HL-60 (cell line): ENCODE measurements at regions not wholly inside any gene's neighbourhood (a gene's known extent, or its start where the extent isn't known, plus 50 kb on each side); places are given as distances from the start of the nearest gene placed in this dataset.

Experiments used
- DNase-seq, 2 experiments: peaks; one replicate each; pipeline ENCODE4 v3.0.0-alpha.2; 2010 to 2020; ENCODE audit warnings: low read depth in 1 of 2, low spot score in 1 of 2
- H3K27ac ChIP-seq: fragments of 250-450 bp; sonication (Bioruptor Pico); replicated peaks from 2 replicates; pipeline ENCODE4 v1.5.1; 2020; ENCODE audit warnings: mild to moderate bottlenecking, moderate library complexity
- H3K27me3 ChIP-seq: fragments of 250-450 bp; sonication (Bioruptor Pico); 2 replicates; pipeline ENCODE4 v1.5.1; 2021; ENCODE audit warnings: mild to moderate bottlenecking, moderate library complexity; ENCODE audit not compliant: insufficient read depth, poor library complexity, severe bottlenecking
- H3K4me3 ChIP-seq: replicated peaks from 2 replicates; pipeline ENCODE4 v1.5.1; 2011; ENCODE audit warnings: mild to moderate bottlenecking, control low read depth, low read length; ENCODE audit not compliant: insufficient read depth
- CTCF ChIP-seq: IDR thresholded peaks from one replicate; pipeline ENCODE4 v1.5.1; 2011; ENCODE audit warnings: low read length, control low read depth, inconsistent platforms; ENCODE audit not compliant: insufficient read depth
- GABPA ChIP-seq: IDR thresholded peaks from 2 replicates; pipeline ENCODE4 v1.6.1; 2012; ENCODE audit warnings: low read depth
- POLR2AphosphoS5 ChIP-seq: IDR thresholded peaks from 2 replicates; pipeline ENCODE4 v1.6.1; 2012; ENCODE audit warnings: low read depth
- REST ChIP-seq: IDR thresholded peaks from 2 replicates; pipeline ENCODE4 v1.6.1; 2012; ENCODE audit warnings: low read depth; ENCODE audit not compliant: insufficient replicate concordance
- SPI1 ChIP-seq: IDR thresholded peaks from 2 replicates; pipeline ENCODE4 v1.6.1; 2012; ENCODE audit warnings: low read depth, mild to moderate bottlenecking, borderline replicate concordance

- no peak for TF ChIP-seq GABPA
- TF ChIP-seq CTCF = no peak
- TF ChIP-seq SPI1 = no peak
- TF ChIP-seq REST = no peak
- no peak for TF ChIP-seq POLR2AphosphoS5
- H3K27me3 ChIP-seq = peaks cover 2% of the 10 kb centered on the region
- H3K27ac ChIP-seq = no peak overlapping the region
- no peak for DNase-seq
- H3K4me3 ChIP-seq = no peak overlapping the region
Observed at GRCh38 chr21:32147041-32147440, 131.8 kb downstream of the MIS18A start.

GRCh38 chr21:32144851-32145250, 134.0 kb downstream of the MIS18A start:
- TF ChIP-seq SPI1 (no peak), GABPA (no peak), CTCF (no peak), POLR2AphosphoS5 (no peak), REST (no peak)
- Histone ChIP-seq H3K27ac (no peak overlapping the region), H3K4me3 (no peak overlapping the region), H3K27me3 (peaks cover 2% of the 10 kb centered on the region)
- DNase-seq = no peak

GRCh38 chr21:32143241-32143939, 135.5 kb downstream of the MIS18A start:
- no peak overlapping the region for H3K27ac ChIP-seq
- DNase-seq = no peak
- H3K4me3 ChIP-seq = no peak overlapping the region
- no peaks in the 10 kb centered on the region for H3K27me3 ChIP-seq
- TF ChIP-seq GABPA (no peak), POLR2AphosphoS5 (no peak), CTCF (no peak), REST (no peak), SPI1 (no peak)
